Loucy (cell line): ENCODE measurements at regions not wholly inside any gene's neighbourhood (a gene's known extent, or its start where the extent isn't known, plus 50 kb on each side); places are given as distances from the start of the nearest gene placed in this dataset.

Source experiments
- CTCF ChIP-seq: fragments of 200-600 bp; sonication (generic); conservative IDR thresholded peaks from 2 replicates; pipeline ENCODE4 v1.5.1; 2014; ENCODE audit warnings: mild to moderate bottlenecking, antibody characterized with exemption, low read length
- EZH2phosphoT487 ChIP-seq: fragments of 200-600 bp; IDR thresholded peaks from 2 replicates; pipeline ENCODE4 v1.6.1; 2018; ENCODE audit warnings: antibody characterized with exemption, mild to moderate bottlenecking, moderate library complexity, borderline replicate concordance

- TF ChIP-seq CTCF (no peak), EZH2phosphoT487 (no peak)
These were observed 582.8 kb upstream of the CPEB2 start for GRCh38 chr4:14419516-14419915.
